ENCODE measurements at regions not wholly inside any gene's neighbourhood (a gene's known extent, or its start where the extent isn't known, plus 50 kb on each side); places are given as distances from the start of the nearest gene placed in this dataset.

- TF ChIP-seq CTCF (IDR thresholded peaks at IDR 0.05) = no peak
- TF ChIP-seq POLR2A (IDR thresholded peaks at IDR 0.05) = no peak
- TF ChIP-seq EP300 (IDR thresholded peaks at IDR 0.05) = no peak
These were observed 248.5 kb downstream of the THBS2 start for GRCh38 chr6:169005166-169005565.

Data from tibial nerve (tissue), 4 donors.